ENCODE measurements at regions not wholly inside any gene's neighbourhood (a gene's known extent, or its start where the extent isn't known, plus 50 kb on each side); places are given as distances from the start of the nearest gene placed in this dataset.

- DNase-seq (ENCODE audit: extremely low read depth, low read depth): no peak
- TF ChIP-seq, protein P1, sequence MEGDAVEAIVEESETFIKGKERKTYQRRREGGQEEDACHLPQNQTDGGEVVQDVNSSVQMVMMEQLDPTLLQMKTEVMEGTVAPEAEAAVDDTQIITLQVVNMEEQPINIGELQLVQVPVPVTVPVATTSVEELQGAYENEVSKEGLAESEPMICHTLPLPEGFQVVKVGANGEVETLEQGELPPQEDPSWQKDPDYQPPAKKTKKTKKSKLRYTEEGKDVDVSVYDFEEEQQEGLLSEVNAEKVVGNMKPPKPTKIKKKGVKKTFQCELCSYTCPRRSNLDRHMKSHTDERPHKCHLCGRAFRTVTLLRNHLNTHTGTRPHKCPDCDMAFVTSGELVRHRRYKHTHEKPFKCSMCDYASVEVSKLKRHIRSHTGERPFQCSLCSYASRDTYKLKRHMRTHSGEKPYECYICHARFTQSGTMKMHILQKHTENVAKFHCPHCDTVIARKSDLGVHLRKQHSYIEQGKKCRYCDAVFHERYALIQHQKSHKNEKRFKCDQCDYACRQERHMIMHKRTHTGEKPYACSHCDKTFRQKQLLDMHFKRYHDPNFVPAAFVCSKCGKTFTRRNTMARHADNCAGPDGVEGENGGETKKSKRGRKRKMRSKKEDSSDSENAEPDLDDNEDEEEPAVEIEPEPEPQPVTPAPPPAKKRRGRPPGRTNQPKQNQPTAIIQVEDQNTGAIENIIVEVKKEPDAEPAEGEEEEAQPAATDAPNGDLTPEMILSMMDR (IDR thresholded peaks at IDR 0.05; ENCODE audit: low read depth, low read length): no peak
Observed at GRCh38 chr3:152192050-152192449, 76.7 kb upstream of the MBNL1 start.

DNA sequence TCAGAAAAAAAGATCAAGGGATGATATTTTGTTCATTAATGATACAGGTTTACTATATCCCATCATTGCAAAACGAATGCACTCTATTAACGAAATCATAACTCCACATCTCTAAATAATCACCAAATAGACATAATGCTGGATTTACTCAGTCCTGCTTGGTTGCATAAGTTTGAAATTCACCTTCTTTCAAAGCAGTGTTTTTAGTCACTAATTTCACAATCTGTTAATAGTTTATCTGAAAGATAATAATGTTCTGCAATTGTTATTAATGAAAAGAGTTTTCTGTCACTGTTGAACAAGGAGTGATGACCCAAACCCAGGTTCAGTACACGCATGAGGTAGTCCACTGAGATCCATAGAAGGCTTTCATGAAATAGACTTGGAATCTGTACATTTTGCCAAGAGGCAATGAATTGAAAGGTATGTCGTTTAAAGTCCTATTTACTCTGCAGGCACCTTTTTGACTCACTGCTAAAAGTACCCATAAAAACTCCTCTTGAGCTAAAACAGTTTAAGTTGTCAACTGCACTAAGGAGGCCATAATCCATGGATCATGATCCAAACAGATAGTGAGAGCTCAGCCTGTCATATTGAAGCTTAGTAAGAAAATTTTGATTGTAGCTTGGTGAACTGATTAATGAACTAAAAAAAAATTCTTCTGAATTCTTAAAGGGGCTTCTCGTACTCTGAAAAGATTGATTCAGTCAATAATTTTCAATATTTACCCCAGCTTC, 75.6 kb upstream of the MBNL1 start:
- DNase-seq (ENCODE audit: extremely low read depth, low read depth): no peak

GRCh38 chr3:152193673-152194267, 75.0 kb upstream of the MBNL1 start:
- TF ChIP-seq, protein P1 (IDR thresholded peaks at IDR 0.05; ENCODE audit: low read depth, low read length): no peak
- DNase-seq (ENCODE audit: extremely low read depth, low read depth): no peak

More for the DNA sequence above, 75.6 kb upstream of the MBNL1 start:
- TF ChIP-seq, protein P1 (IDR thresholded peaks at IDR 0.05; ENCODE audit: low read depth, low read length): no peak

DNA sequence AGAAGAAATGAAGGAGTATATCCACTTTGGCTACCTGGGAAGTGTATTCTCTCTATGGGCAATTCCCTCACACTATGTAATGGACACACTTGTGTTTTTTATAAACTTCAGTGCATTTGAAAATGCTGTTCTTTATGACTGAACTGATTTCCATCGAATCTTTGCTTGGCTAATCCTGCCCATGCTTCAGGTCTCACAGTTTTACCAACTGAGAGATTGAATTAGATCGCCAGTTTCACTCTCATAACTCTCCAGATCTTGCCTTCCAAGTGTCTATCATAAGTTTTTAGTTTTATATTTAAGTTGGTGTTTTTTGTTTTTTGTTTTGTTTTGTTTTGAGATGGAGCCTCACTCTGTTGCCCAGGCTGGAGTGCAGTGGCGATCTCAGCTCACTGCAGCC, 73.5 kb upstream of the MBNL1 start:
- DNase-seq (ENCODE audit: extremely low read depth, low read depth): no peak
- TF ChIP-seq, protein P1 (IDR thresholded peaks at IDR 0.05; ENCODE audit: low read depth, low read length): no peak

- no peak for DNase-seq (ENCODE audit: extremely low read depth, low read depth)
- TF ChIP-seq, protein P1 (IDR thresholded peaks at IDR 0.05; ENCODE audit: low read depth, low read length): no peak
Observed at GRCh38 chr3:152196782-152197181, 71.9 kb upstream of the MBNL1 start.

- TF ChIP-seq, protein P1 (IDR thresholded peaks at IDR 0.05; ENCODE audit: low read depth, low read length): no peak
- no peak for DNase-seq (ENCODE audit: extremely low read depth, low read depth)
Observed at GRCh38 chr3:152197451-152197850, 71.3 kb upstream of the MBNL1 start.

GRCh38 chr3:152197937-152198336, 70.8 kb upstream of the MBNL1 start:
- no peak for DNase-seq (ENCODE audit: extremely low read depth, low read depth)
- TF ChIP-seq, protein P1 (IDR thresholded peaks at IDR 0.05; ENCODE audit: low read depth, low read length): no peak
